ENCODE measurements at regions not wholly inside any gene's neighbourhood (a gene's known extent, or its start where the extent isn't known, plus 50 kb on each side); places are given as distances from the start of the nearest gene placed in this dataset.

DNA sequence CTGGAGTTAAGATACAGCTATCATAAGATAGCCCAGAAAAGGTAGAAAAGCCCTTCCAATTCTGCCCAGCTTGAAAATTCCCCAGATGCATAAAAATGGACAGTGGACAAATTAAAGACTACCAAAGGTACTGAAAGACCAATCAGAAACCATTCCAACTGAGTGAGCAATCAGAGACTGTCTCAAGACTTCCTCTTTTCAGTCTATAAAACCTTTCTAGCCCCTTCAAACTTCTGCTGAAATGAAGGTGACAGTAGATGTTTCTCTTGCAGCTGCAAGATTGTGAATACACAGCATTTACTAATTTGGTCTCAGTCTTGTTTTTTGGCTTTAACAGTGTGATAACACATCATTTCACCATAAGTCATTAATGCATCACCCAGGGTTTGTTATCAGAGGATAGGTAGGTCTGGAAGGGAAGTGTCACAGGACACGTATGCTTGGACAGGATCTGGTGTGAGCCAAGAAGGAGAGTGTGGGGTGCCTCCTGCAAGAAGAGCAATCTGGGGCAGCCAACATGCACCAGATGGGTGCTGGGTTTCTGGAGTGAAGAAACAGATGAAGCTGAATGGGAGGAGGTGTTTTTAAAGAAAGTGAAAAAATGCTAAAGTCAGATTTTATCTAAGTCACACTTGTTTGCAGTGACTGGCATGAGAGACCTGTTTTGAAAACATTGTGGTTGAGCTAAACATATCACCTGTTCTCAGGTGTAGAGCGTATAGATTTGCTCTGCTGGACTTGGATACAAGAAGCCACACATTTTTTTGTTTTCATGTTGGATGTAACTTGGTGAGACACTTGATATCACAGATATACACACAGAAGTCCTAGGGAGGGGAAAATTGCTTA, 75.3 kb upstream of the DDX18 start:
- DNase-seq: no peak

DNA sequence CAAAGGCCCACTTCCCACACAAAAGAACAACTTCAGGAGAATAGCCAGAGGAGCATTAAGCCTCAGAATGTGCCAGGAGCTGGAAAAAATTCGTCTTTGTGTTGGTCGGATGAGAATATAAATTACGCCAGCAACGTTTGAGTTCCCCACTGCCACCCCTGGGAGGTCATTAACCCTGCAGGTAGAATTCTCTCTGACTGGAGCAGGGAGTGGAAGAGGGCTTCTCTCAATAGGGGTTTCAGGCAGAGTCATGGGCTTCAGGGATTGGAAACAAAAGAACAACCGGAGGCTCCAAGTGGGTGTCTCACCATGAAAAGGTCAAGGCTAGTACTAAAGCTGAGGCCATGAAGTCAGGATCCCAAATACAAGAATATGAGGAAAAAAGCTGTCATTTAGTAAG, 69.0 kb upstream of the DDX18 start:
- DNase-seq: no peak

DNA sequence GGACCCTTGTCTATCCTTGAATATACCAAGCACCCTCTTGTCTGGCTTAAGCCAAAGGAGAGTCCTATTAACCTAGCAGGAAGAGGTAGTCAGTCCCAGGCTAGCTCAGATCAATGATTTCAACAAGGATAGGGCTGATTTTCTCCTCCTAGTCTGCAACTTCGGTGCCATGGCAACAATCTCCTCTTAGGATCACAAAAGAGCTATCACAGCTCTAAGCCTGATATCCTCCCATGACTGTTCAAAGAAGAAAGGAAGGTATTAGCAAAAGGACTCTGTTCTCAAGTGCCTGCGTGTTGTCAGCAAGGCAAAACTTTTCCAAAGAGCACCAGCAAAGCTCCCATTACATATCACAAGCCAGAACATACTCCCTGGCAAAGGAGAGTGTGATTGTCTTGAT, 58.7 kb upstream of the DDX18 start:
- no peak for DNase-seq

DNA sequence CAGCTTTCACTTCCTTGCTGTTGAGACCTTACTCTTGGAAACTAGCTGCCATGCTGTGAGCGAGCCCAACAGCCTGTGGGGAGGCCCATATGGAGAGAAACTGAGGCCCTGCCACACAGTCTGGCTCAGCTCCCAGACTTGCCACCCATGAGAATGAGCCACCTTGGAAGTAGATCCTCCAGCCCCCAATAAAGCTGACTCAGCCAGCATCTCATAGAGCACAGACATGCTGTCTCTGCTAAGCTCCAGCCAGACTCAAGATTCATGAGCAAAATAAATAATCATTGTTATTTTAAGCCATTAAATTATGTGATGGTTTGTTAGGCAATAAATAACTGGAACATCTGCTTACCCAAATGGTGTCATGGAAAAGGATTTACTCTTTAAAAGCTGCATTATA, 53.6 kb upstream of the DDX18 start:
- DNase-seq: no peak

DNA sequence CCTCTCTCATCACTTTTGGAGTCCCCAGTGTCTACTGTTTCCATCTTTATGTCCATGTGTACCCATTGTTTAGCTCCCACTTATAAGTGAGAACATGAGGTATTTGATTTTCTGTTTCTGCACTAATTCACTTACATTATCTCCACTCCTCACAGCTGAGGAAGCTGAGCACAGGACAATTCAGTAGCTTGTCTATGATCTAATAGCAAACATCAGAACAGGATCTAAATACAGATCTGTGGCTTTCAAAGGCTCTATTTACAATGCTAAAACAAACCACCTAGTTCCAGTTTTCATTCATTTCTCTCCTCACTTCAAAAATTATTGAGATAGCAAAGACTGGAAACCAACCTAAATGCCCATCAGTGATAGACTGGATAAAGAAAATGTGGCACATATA, 52.0 kb upstream of the DDX18 start:
- no peak for DNase-seq

DNA sequence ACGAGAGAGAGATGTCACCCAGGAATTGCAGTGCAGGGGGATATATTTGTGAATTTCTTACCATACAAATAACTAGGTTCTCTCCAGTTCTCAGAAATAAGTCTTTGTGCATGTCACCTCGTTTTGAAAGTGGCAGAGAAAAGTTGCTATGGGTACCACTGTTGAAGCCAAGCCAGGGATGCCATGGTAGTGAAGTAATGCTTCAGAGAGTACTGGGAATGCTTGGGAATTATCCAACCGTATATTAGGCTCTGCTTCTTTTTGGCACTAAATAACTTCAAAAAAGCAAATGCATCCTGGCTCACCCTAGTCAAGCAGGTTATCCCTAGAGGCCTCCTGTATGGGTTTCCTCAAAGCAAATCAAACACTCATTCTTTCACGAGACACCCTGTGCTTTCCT, 50.7 kb upstream of the DDX18 start:
- DNase-seq: no peak

All from GDM1 (cell line).